Pulmonary artery endothelial cell (primary cell): ENCODE measurements at regions not wholly inside any gene's neighbourhood (a gene's known extent, or its start where the extent isn't known, plus 50 kb on each side); places are given as distances from the start of the nearest gene placed in this dataset.

Experiments used
- DNase-seq: peaks from one replicate; pipeline ENCODE4 v3.0.0-alpha.2; 2011; ENCODE audit warnings: low read depth, low spot score

GRCh38 chr5:141778206-141778605 is 96.2 kb upstream of the ARAP3 start:
- no peak for DNase-seq

GRCh38 chr5:141777711-141778110 is 95.7 kb upstream of the ARAP3 start:
- DNase-seq, result no peak

- DNase-seq, result no peak
Measured at GRCh38 chr5:141777130-141777529, 95.1 kb upstream of the ARAP3 start.

GRCh38 chr5:141773779-141774562 is 91.9 kb upstream of the ARAP3 start:
- no peak for DNase-seq

GRCh38 chr5:141772281-141772680 is 90.3 kb upstream of the ARAP3 start:
- no peak for DNase-seq

GRCh38 chr5:141771562-141771961 is 89.5 kb upstream of the ARAP3 start:
- no peak for DNase-seq

- no peak for DNase-seq
Measured at GRCh38 chr5:141771031-141771430, 89.0 kb upstream of the ARAP3 start.

GRCh38 chr5:141769671-141770070 is 87.6 kb upstream of the ARAP3 start:
- DNase-seq, result no peak

GRCh38 chr5:141767671-141768070 is 85.6 kb upstream of the ARAP3 start:
- DNase-seq, result no peak

GRCh38 chr5:141765896-141766551 is 84.0 kb upstream of the ARAP3 start:
- no peak for DNase-seq

GRCh38 chr5:141763541-141763940 is 81.5 kb upstream of the ARAP3 start:
- DNase-seq, result no peak

- DNase-seq, result no peak
Measured at GRCh38 chr5:141762790-141763368, 80.8 kb upstream of the ARAP3 start.

- no peak for DNase-seq
Measured at GRCh38 chr5:141762316-141762715, 80.3 kb upstream of the ARAP3 start.

GRCh38 chr5:141760753-141761152 is 78.7 kb upstream of the ARAP3 start:
- DNase-seq, result no peak

- DNase-seq, result no peak
Measured at GRCh38 chr5:141760193-141760592, 78.2 kb upstream of the ARAP3 start.

GRCh38 chr5:141758310-141758998 is 76.4 kb upstream of the ARAP3 start:
- no peak for DNase-seq

- DNase-seq, result peak; percentile 24
Measured at GRCh38 chr5:141757402-141757801, 75.4 kb upstream of the ARAP3 start.

GRCh38 chr5:141756196-141756595 is 74.2 kb upstream of the ARAP3 start:
- DNase-seq, result no peak

GRCh38 chr5:141753971-141754713 is 72.1 kb upstream of the ARAP3 start:
- DNase-seq, result no peak

- DNase-seq, result no peak
Measured at GRCh38 chr5:141753143-141753970, 71.3 kb upstream of the ARAP3 start.
